ENCODE measurements at regions not wholly inside any gene's neighbourhood (a gene's known extent, or its start where the extent isn't known, plus 50 kb on each side); places are given as distances from the start of the nearest gene placed in this dataset.

DNA sequence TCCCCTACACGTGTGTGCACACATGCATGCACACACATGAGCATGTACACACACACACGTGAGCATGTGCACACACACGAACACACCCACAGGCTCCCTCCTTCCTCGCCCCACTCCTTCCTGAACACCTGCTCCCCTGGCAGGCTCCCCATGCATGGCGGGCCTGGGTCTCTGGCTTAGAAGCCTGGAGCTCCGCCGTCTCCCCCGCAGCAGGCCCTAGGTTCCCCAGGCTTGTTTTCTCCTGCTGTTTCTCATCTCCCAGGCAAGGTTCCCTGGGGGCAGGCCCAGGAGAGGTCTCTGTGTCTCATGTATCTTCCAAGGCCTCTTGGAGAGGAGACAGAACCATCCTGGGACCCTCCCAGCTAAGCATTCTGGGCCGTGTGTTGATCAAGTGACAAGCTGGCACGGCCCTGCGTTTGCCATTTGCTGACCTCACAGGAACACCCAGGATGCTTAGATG, 202.3 kb upstream of the CIBAR2 start:
- DNase-seq (ENCODE audit: low read depth) = no peak
- H3K4me3 ChIP-seq (ENCODE audit: low read depth, low read length) = no peak overlapping the region
- TF ChIP-seq, protein P1, sequence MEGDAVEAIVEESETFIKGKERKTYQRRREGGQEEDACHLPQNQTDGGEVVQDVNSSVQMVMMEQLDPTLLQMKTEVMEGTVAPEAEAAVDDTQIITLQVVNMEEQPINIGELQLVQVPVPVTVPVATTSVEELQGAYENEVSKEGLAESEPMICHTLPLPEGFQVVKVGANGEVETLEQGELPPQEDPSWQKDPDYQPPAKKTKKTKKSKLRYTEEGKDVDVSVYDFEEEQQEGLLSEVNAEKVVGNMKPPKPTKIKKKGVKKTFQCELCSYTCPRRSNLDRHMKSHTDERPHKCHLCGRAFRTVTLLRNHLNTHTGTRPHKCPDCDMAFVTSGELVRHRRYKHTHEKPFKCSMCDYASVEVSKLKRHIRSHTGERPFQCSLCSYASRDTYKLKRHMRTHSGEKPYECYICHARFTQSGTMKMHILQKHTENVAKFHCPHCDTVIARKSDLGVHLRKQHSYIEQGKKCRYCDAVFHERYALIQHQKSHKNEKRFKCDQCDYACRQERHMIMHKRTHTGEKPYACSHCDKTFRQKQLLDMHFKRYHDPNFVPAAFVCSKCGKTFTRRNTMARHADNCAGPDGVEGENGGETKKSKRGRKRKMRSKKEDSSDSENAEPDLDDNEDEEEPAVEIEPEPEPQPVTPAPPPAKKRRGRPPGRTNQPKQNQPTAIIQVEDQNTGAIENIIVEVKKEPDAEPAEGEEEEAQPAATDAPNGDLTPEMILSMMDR (IDR thresholded peaks at IDR 0.05; ENCODE audit: insufficient read depth, low read length) = no peak

DNA sequence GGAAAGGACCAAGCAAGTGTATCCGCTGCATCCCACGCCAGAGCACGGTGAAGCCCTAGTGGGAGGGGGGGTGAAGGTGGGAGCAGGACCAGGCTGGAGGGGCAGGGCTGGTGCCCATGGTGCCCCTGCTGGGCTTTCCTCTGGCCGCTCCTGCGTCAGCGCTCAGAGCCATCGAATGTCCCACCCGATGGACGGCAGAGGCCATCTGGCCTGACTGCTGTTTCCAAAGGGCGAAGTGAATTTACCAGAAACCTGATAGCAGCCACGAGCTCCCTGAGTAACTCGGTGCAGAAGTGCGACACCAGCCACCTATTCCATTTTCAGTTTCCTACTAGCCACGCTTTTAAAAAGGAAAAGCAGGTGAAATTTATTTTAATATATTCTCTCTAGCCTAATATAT, 203.6 kb upstream of the CIBAR2 start:
- H3K4me3 ChIP-seq (ENCODE audit: low read depth, low read length) = no peak overlapping the region
- TF ChIP-seq, protein P1 (IDR thresholded peaks at IDR 0.05; ENCODE audit: insufficient read depth, low read length) = no peak
- DNase-seq (ENCODE audit: low read depth) = no peak

DNA sequence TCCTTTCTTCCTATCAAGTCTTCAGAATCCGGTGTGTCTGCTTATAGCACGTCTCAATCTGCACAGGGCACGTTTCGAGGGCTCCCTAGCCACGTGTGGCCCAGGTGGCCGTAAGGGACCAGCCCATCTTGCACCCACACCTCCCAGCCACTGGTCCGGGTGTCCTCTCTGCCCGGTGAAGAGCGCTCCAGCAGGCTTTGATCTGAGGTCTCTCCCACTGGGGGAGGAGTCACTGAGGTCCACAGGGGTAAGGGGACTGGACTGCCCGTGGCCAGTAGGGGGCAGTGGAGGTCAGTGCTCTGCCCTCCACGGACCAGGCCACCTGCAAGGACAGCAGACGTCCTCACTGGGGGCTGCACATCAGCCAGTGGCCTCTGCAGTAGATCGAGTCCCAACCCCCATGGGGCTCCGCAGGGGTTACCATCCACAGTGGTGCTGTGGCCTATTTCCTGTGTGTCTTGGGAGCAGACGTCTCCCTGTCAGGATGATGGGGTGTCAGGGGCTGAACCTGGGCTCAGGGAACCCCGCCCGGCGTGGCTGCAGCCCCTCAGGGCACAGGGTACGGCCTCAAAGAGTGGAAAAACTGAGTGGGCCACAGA, 204.1 kb upstream of the CIBAR2 start:
- H3K4me3 ChIP-seq (ENCODE audit: low read depth, low read length) = no peak overlapping the region
- TF ChIP-seq, protein P1 (IDR thresholded peaks at IDR 0.05; ENCODE audit: insufficient read depth, low read length) = peak; percentile 94
- DNase-seq (ENCODE audit: low read depth) = peak; percentile 63

DNA sequence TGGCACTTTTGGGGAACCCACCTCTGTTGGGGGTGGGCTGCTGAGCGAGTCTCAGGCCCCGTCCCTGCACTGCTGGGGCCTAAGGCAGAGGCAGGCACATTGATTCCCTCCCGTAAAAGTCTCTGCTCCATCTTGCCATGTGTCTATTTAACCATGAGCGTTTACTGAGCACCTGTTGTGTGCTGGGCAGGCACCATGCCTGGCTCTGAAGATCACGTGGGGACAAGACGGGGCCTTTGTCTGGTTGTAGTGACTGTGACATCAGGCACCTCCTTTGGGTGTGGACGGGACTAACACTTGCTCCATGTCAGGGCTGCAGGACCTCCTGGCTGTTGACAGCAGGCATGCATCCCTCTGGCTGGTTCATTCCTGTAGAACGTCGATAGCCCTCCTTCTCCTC, 204.7 kb upstream of the CIBAR2 start:
- TF ChIP-seq, protein P1 (IDR thresholded peaks at IDR 0.05; ENCODE audit: insufficient read depth, low read length) = no peak
- H3K4me3 ChIP-seq (ENCODE audit: low read depth, low read length) = no peak overlapping the region
- no peak for DNase-seq (ENCODE audit: low read depth)

DNA sequence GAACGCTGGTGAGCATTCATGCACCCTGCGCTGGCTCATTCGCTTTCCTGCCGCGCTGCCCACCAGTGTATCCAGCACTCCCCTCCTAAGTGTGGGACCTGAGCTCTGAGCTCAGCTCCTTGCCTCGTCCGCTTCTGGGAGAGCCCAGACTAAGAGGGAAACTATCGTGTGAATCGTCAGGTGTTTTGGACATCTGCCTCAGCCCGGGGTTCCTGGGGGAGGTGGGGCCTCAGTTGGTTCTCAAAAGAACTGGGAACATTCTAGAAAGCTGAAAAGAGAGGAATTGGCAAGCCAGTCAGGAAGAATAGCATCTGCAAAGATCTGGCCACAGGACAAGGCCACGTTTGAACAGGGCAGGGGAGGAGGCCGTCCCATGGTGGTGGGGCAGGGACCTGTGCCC, 205.4 kb upstream of the CIBAR2 start:
- no peak overlapping the region for H3K4me3 ChIP-seq (ENCODE audit: low read depth, low read length)
- no peak for DNase-seq (ENCODE audit: low read depth)
- TF ChIP-seq, protein P1 (IDR thresholded peaks at IDR 0.05; ENCODE audit: insufficient read depth, low read length) = no peak

DNA sequence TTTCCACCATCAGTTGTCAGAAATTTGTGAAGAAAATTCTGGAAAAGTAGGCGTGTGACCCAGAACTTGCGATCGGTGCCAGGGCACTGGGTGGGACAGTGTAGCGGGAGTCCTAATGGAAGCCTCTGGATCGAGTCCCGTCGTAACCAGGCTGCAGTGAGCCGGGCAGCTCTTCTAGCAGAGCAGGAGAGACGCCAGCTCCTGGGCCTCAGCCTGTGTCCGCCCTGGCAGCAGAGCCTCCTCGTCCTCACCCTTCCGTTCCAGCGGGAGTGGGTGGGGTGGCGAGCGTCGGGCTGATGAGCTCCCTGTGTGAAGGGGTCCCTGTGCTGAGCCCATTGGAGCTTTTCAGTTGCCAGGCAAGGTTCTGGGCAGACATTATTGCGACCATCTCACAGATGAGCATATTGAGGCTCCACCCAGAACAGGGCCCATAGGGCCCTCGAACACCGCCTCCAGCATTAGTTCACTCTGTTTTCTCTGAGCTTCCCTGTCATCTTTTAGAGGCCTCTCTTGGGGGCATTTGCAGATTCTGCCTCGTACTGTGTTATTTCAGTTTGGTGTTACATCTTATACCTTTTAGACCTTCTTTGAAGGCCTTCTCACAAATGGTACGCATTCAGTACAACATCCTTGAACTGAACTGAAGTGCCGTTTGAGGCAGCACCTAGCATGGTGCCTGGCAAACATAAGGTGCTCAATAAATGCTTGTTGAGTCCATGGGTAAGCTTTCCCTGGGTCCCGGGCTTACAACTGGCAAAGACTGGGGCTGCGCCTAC, 207.1 kb upstream of the CIBAR2 start:
- no peak overlapping the region for H3K4me3 ChIP-seq (ENCODE audit: low read depth, low read length)
- TF ChIP-seq, protein P1 (IDR thresholded peaks at IDR 0.05; ENCODE audit: insufficient read depth, low read length) = no peak
- DNase-seq (ENCODE audit: low read depth) = no peak

All from fibroblast of the aortic adventitia (primary cell).